ENCODE measurements at regions not wholly inside any gene's neighbourhood (a gene's known extent, or its start where the extent isn't known, plus 50 kb on each side); places are given as distances from the start of the nearest gene placed in this dataset.
"Not testable (repeated sequence)": the region's sequence is repeated elsewhere in the genome, so short reads cannot be mapped to it uniquely, and the experiment has no call there.

GRCh38 chr7:124244469-124244868 is 211.6 kb upstream of the TMEM229A start:
- H2AFZ ChIP-seq (ENCODE audit: low read length); H4K5ac ChIP-seq (ENCODE audit: insufficient read length, low read depth, low read length); DNase-seq (ENCODE audit: low read depth in 1 of 2, low spot score in 2 of 2); H3K36me3 ChIP-seq (ENCODE audit: control insufficient read depth in 2 of 4, insufficient read depth in 4 of 4, low read length in 3 of 4); H3K27me3 ChIP-seq (replicated peaks in 1 of 4; ENCODE audit: control insufficient read depth in 3 of 4, extremely low read depth in 1 of 4, insufficient read depth in 3 of 4, low read length in 3 of 4); FAIRE-seq; H3K9me3 ChIP-seq (ENCODE audit: insufficient read depth in 2 of 2, low read depth in 1 of 2, low read length in 1 of 2); H3K9ac ChIP-seq (replicated peaks in 1 of 4; ENCODE audit: extremely low read depth in 1 of 4, low read depth in 3 of 4, low read length in 3 of 4); H2BK5ac ChIP-seq (ENCODE audit: low read depth, low read length); H3K56ac ChIP-seq (replicated peaks; ENCODE audit: insufficient read length, low read depth, low read length); H3K23me2 ChIP-seq (ENCODE audit: low read depth, low read length); H3K79me1 ChIP-seq (ENCODE audit: low read depth, low read length); H4K91ac ChIP-seq (replicated peaks; ENCODE audit: insufficient read length, low read length); H2AK5ac ChIP-seq (ENCODE audit: low read depth, low read length); H3K23ac ChIP-seq (ENCODE audit: insufficient read length); H4K8ac ChIP-seq (ENCODE audit: extremely low read depth, insufficient read depth, low read length); H3K79me2 ChIP-seq (ENCODE audit: control insufficient read depth in 1 of 2, insufficient read depth in 2 of 2, low read length in 2 of 2); H2BK120ac ChIP-seq (replicated peaks; ENCODE audit: low read depth, low read length); H3K27ac ChIP-seq (ENCODE audit: low read depth, low read length); H3K4ac ChIP-seq (replicated peaks; ENCODE audit: insufficient read length, low read depth, low read length); H2BK15ac ChIP-seq (ENCODE audit: low read length); H3K4me2 ChIP-seq (ENCODE audit: insufficient read depth in 1 of 2, low read depth in 2 of 2, low read length in 2 of 2); H3K18ac ChIP-seq (ENCODE audit: extremely low read depth, low read length); H4K20me1 ChIP-seq (replicated peaks in 1 of 2; ENCODE audit: control insufficient read depth in 1 of 2, insufficient read depth in 2 of 2, low read length in 2 of 2); POLR2A ChIA-PET (ENCODE audit: partially characterized antibody); H3K4me1 ChIP-seq (replicated peaks in 1 of 4; ENCODE audit: control insufficient read depth in 3 of 4, insufficient read depth in 4 of 4, low read length in 3 of 4); H3K14ac ChIP-seq (ENCODE audit: insufficient read length); H2BK20ac ChIP-seq (ENCODE audit: low read length); H2BK12ac ChIP-seq (ENCODE audit: low read depth, low read length); H3K4me3 ChIP-seq (ENCODE audit: extremely low read depth in 1 of 4, insufficient read depth in 2 of 4, low read depth in 3 of 4, low read length in 4 of 4): not testable (repeated sequence)
- CTCF ChIA-PET (ENCODE audit: partially characterized antibody), result interaction anchor here (1.1 to 2.6 kb wide), 2 partner anchors 31 to 541 kb away, joined by 3 to 9 read pairs; no protein-coding TSS in a partner anchor
